Spleen (tissue), 11 donors: ENCODE measurements at regions not wholly inside any gene's neighbourhood (a gene's known extent, or its start where the extent isn't known, plus 50 kb on each side); places are given as distances from the start of the nearest gene placed in this dataset.
"Not testable (repeated sequence)": the region's sequence is repeated elsewhere in the genome, so short reads cannot be mapped to it uniquely, and the experiment has no call there.

Experiments
- DNase-seq: peaks from one replicate; pipeline ENCODE4 v3.0.0-alpha.2; 2020
- H3K27ac ChIP-seq, 8 donors: fragments of 200-600 bp; sonication (generic) in 7 of 8; 1 replicate in 4 of 8; 2 replicates in 4 of 8; pipeline versions ENCODE4 v1.5.0 to v1.8.0; 2016 to 2021; ENCODE audit warnings: inconsistent platforms in 4 of 8, mild to moderate bottlenecking in 4 of 8, moderate library complexity in 1 of 8
- H3K27me3 ChIP-seq, 7 donors: fragments of 200-600 bp; sonication (generic) in 6 of 7; replicated peaks in 1 of 7; 1 replicate in 4 of 7; 2 replicates in 3 of 7; pipeline versions ENCODE4 v1.5.0 to v1.8.0; 2016 to 2021; ENCODE audit warnings: inconsistent platforms in 3 of 7, mild to moderate bottlenecking in 1 of 7
- H3K36me3 ChIP-seq, 6 donors: fragments of 200-600 bp; sonication (generic) in 5 of 6; 1 replicate in 4 of 6; 2 replicates in 2 of 6; pipeline versions ENCODE4 v1.5.0 to v1.8.0; 2016 to 2021; ENCODE audit warnings: inconsistent platforms in 2 of 6
- H3K4me1 ChIP-seq, 6 donors: fragments of 200-600 bp; sonication (generic) in 5 of 6; 1 replicate in 3 of 6; 2 replicates in 3 of 6; pipeline versions ENCODE4 v1.5.0 to v1.8.0; 2016 to 2021; ENCODE audit warnings: inconsistent platforms in 3 of 6
- H3K4me3 ChIP-seq, 8 donors: fragments of 200-600 bp; sonication (generic) in 7 of 8; 1 replicate in 4 of 8; 2 replicates in 4 of 8; pipeline versions ENCODE4 v1.5.0 to v1.8.0; 2016 to 2021; ENCODE audit warnings: inconsistent platforms in 4 of 8, mild to moderate bottlenecking in 4 of 8, moderate library complexity in 2 of 8
- H3K9me3 ChIP-seq, 8 donors: fragments of 200-600 bp; sonication (generic) in 7 of 8; 1 replicate in 4 of 8; 2 replicates in 4 of 8; pipeline versions ENCODE4 v1.5.0 to v1.8.0; 2016 to 2021; ENCODE audit warnings: inconsistent platforms in 4 of 8
- CTCF ChIP-seq, 11 experiments: fragments of 200-600 bp in 7 of 11; fragments of 450-650 bp in 4 of 11; sonication (generic) in 4 of 11; IDR thresholded peaks in 8 of 11; conservative IDR thresholded peaks in 3 of 11; 1 replicate in 7 of 11; 2 replicates in 4 of 11; pipeline versions ENCODE4 v1.4.0 to v1.8.0; 2016 to 2021; ENCODE audit warnings: antibody characterized with exemption in 11 of 11, inconsistent platforms in 4 of 11, mild to moderate bottlenecking in 1 of 11
- POLR2A ChIP-seq, 3 donors: fragments of 450-650 bp; IDR thresholded peaks; one replicate each; pipeline ENCODE4 v1.5.1; 2017; ENCODE audit warnings: antibody characterized with exemption in 3 of 3, mild to moderate bottlenecking in 1 of 3
- POLR2AphosphoS5 ChIP-seq, 3 donors: sonication (generic); formaldehyde crosslinking; IDR thresholded peaks; one replicate each; pipeline ENCODE4 v1.5.1; 2017; ENCODE audit warnings: antibody characterized with exemption in 3 of 3
- WGBS, 5 donors: extraction: QIAGEN DNeasy Blood & Tissue Kit in 3 of 5; methylation state at CpG; one replicate each; pipeline versions ENCODE4 v1.1.5 to v1.1.7; 2013 to 2018; 5-methylcytosine and 5-hydroxymethylcytosine counted together
- intact Hi-C: fragments of 100-400 bp; cut with DNase I; formaldehyde crosslinking; loops from one replicate; pipeline ENCODE4 v1.15.0; 2023; ENCODE audit warnings: low total_unique reads
- donor health status: healthy with polysubstance abuse.
- donor health status: DM: no; HTN: no; CAD: no; lungs with moderate emphysema.
- donor health status: DM: no; HTN: no; CAD: no.
- donor health status: Bipolar disorder and iron deficiency.
- donor health status: healthy.
- donor health status: DM: no; HTN: no; CAD: no.
- donor health status: DM: yes; HTN: yes; CAD: no.

- intact Hi-C loops = no loop called here
- H3K27me3 ChIP-seq = no peaks in the 10 kb centered on the region
- no peak overlapping the region for H3K27ac ChIP-seq
- 66 to 81% (median 78%) methylated on average over 9 of the region's 9 CpGs for WGBS, 5 donors
- no peaks in the 10 kb centered on the region for H3K36me3 ChIP-seq
- H3K4me3 ChIP-seq = no peak overlapping the region
- no peaks in the 10 kb centered on the region for H3K4me1 ChIP-seq
- no peak for DNase-seq
- H3K9me3 ChIP-seq = peaks cover 0 to 4% (median 0%) of the 10 kb centered on the region in 8 donors
- no peak for TF ChIP-seq POLR2A (IDR thresholded peaks at IDR 0.05)
- TF ChIP-seq CTCF (IDR thresholded peaks at IDR 0.05 in 8 of 11, conservative IDR thresholded peaks at IDR 0.05 in 3 of 11) = no peak
- TF ChIP-seq POLR2AphosphoS5 (IDR thresholded peaks at IDR 0.05) = no peak
Observed at GRCh38 chr17:70434536-70435490, 265.5 kb downstream of the KCNJ2 start.

- Histone ChIP-seq H3K4me3 (no peak overlapping the region), H3K27me3 (no peaks in the 10 kb centered on the region), H3K27ac (no peak overlapping the region), H3K9me3 (no peaks in the 10 kb centered on the region), H3K4me1 (no peaks in the 10 kb centered on the region), H3K36me3 (no peaks in the 10 kb centered on the region)
- no peak for DNase-seq
- no peak for TF ChIP-seq CTCF (IDR thresholded peaks at IDR 0.05 in 8 of 11, conservative IDR thresholded peaks at IDR 0.05 in 3 of 11)
- intact Hi-C loops = no loop called here
- 82 to 90% (median 86%) methylated on average over 5 of the region's 5 CpGs for WGBS, 5 donors
Observed at GRCh38 chr17:70437656-70438055, 268.3 kb downstream of the KCNJ2 start.

GRCh38 chr17:70446446-70446845 lies 277.1 kb downstream of the KCNJ2 start:
- Histone ChIP-seq H3K27me3 (no peaks in the 10 kb centered on the region), H3K4me1 (no peaks in the 10 kb centered on the region), H3K27ac (no peak overlapping the region), H3K4me3 (no peak overlapping the region), H3K9me3 (peaks cover 0 to 18% (median 7%) of the 10 kb centered on the region in 8 donors), H3K36me3 (no peaks in the 10 kb centered on the region)
- intact Hi-C loops = no loop called here
- 87 to 100% (median 91%) methylated on average over 1 of the region's 1 CpG for WGBS, 5 donors
- no peak for DNase-seq
- TF ChIP-seq POLR2A (IDR thresholded peaks at IDR 0.05) = no peak
- no peak for TF ChIP-seq CTCF (IDR thresholded peaks at IDR 0.05 in 8 of 11, conservative IDR thresholded peaks at IDR 0.05 in 3 of 11)
- TF ChIP-seq POLR2AphosphoS5 (IDR thresholded peaks at IDR 0.05) = no peak

- intact Hi-C loops = no loop called here
- H3K36me3 ChIP-seq = no peaks in the 10 kb centered on the region
- 65 to 83% (median 71%) methylated on average over 2 of the region's 2 CpGs for WGBS, 5 donors
Observed at GRCh38 chr17:70447588-70447987, 278.3 kb downstream of the KCNJ2 start.

GRCh38 chr17:70453075-70453474 lies 283.7 kb downstream of the KCNJ2 start:
- H3K9me3 ChIP-seq, H3K27ac ChIP-seq, H3K4me1 ChIP-seq, H3K27me3 ChIP-seq, intact Hi-C loops, H3K36me3 ChIP-seq, H3K4me3 ChIP-seq: not testable (repeated sequence)
- DNase-seq = peak; percentile 58
- WGBS, 5 donors = 93 to 97% (median 95%) methylated on average over 12 of the region's 12 CpGs

More at GRCh38 chr17:70447588-70447987, 278.3 kb downstream of the KCNJ2 start:
- Histone ChIP-seq H3K27ac (no peak overlapping the region), H3K4me1 (no peaks in the 10 kb centered on the region), H3K27me3 (no peaks in the 10 kb centered on the region), H3K9me3 (peaks cover 0 to 18% (median 7%) of the 10 kb centered on the region in 8 donors), H3K4me3 (no peak overlapping the region)
- DNase-seq = no peak
- no peak for TF ChIP-seq POLR2A (IDR thresholded peaks at IDR 0.05)
- no peak for TF ChIP-seq CTCF (IDR thresholded peaks at IDR 0.05 in 8 of 11, conservative IDR thresholded peaks at IDR 0.05 in 3 of 11)
